NCI-H526 (cell line): ENCODE measurements at regions not wholly inside any gene's neighbourhood (a gene's known extent, or its start where the extent isn't known, plus 50 kb on each side); places are given as distances from the start of the nearest gene placed in this dataset.
"Not testable (repeated sequence)": the region's sequence is repeated elsewhere in the genome, so short reads cannot be mapped to it uniquely, and the experiment has no call there.

Experiments used
- DNase-seq, 2 experiments: peaks; one replicate each; lab custom pipeline; 2025; lab: John Stamatoyannopoulos, UW

DNA sequence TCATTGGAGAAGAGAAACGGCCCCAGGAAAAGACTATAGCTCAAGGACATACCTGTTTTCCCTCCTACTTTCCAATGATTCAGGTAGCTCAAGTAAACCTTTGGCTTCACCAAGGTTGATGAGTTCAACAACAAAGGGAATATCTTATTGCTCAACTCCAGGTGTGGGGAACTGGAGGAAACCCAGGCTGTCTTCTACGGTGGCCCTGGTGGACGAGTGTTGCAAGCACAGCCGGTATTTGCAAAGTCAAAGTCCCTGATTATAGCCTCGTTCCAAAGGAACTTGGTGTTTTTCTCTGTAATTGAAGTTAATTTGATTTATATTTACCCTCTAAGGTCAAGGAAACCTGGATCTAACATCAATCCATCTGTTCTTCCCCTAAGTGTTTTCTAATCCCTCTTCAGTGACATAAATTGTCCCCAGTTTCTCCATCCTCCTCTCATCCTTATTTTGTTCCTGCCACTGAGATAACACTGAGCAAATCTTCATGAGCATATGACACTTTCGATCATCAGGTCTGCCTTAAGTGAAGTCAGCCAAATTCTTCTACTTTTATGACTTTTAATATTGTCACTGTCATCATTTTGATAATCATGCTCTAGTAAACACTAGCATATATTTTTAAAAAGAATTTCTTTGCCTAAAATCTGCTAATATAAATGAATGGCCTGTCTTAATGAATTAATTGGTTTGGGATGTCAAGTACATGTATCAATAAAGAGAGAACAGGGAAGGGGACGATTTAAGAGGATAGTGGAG, 174.6 kb upstream of the TBX3 start:
- DNase-seq, result no peak

DNA sequence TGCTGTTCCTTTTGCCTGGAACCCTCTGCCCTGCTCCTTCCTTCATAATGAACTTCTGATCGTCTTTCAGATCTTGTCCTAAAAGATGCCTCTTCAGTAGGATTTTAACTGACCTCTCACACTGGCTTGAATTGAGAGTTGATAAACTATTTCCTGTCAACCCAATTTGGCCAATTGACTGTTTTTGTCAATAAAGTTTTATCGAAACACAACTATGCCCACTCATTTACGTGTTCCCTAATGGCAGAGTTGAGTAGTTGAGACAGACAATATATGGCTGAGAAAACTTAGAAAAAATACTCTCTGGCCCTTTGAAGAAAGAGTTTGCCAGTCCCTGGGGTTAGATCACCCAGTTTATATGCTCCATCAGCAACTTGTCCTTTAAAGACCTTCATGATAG, 171.7 kb upstream of the TBX3 start:
- no peak for DNase-seq

DNA sequence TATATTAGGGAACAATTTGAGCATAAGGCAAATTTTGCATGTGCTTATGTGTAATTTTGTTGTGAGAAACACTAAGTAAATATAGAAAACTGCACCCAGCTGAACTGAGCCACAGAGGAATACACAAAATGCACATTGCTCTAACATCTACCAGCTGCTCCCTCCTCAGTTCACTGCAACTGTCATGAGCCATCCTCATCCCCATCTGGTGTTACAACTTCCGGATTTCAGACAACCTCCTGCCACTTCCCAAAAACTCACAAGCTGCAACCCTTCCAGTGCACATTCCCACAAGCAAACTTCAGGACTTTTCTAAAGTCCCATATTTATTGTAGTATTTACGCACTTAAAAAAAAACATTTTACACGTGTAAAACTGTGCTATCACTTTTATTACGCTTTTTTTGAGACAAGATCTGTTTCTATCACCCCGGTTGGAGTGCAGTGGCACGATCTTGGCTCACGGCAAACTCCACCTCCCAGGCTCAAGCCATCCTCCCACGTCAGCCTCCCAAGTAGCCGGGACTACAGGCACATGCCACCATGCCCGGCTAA, 169.1 kb upstream of the TBX3 start:
- DNase-seq, result peak in 1 of 2 experiments; percentile 39

DNA sequence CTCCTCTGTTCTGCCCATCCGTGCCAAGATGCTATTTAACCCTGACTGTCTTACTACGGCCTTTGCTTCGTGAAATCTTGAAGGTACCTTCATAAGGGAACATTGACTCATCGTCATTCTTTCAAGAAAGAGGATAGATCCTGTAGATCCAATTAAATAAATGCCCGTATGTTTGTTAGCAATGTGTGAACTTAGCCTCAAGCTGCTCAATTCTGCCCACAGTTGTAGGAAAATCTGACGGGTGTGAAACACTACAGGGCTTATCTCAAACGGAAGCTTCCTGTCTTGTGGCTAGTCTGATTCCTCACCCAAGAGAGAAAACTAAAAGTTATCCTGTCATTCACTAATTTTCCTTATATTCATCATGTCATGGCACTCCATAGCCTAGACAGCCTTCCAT, 168.0 kb upstream of the TBX3 start:
- no peak for DNase-seq

DNA sequence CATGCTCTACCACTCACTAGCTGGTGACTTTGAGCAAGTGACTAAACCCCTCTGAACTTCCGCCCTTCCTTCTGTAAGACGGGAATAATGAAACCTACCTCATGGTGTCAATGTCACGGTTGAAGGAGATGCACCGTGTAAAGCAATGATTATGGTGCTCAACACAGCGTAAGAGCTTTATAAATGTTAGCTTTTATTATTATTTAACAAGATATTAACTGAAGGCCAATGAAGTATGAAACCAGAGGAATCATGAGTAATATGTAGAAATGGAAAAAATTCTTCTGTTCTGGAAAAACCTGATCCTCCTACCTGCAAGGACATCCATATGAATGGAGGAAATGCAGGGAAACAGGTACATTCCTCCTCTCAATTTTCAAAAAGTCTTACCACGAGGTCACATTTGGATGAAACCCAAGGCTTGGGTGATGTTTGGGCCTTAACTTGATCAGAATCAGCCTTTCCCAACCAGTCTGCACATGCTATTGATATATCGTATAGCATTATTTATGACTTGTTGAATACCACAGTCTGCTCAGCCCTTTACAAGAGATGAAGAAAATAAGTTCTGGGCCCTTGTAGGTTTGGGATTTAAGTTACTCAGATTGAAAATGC, 166.8 kb upstream of the TBX3 start:
- no peak for DNase-seq

DNA sequence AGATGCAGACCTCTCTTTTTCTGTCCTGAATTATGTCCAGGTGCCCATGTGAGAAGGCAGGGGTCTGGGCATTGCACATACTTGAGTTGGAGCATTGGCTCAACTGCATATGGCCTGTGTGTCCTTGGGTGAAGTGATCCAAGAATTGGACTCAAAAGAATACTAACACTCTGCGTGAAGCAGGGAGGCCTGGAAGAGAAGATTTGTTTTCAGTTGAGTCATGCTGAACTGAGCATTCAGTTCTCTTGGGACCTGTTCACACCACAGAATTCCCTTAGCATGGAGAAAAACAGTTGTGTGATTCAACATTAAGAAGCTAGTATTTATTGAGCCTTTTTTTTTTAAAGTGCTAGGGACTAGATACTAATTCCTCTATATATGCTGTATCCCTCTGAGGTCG, 164.7 kb upstream of the TBX3 start:
- DNase-seq, result no peak

DNA sequence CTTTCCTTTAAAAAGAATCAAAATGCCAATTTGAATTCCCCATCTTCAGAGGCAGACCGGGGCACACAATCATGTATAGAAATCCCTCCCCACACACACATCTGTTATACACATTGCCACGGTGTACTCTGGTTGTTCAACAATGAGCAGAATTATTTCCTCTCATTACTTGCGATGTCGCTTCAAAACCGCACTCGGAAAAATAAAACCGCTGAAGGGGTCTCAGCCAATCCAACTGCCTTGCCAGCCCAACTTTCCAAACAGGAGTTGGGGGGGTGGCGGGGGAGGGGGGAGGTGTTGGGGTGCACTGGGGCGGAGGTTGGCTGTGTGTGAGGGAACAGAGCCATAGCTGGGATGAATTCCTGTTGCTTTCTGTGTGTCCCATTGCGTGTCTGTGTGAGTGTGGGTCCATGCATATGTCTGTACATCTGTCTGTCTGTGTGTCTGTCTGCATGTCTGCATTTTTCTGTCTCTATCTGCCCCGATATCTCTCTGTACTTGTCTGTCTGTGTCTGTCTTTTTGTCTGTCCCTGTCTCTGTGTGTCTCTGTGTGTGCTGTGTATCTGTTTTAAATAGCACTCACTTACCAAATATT, 163.6 kb upstream of the TBX3 start:
- DNase-seq, result no peak

DNA sequence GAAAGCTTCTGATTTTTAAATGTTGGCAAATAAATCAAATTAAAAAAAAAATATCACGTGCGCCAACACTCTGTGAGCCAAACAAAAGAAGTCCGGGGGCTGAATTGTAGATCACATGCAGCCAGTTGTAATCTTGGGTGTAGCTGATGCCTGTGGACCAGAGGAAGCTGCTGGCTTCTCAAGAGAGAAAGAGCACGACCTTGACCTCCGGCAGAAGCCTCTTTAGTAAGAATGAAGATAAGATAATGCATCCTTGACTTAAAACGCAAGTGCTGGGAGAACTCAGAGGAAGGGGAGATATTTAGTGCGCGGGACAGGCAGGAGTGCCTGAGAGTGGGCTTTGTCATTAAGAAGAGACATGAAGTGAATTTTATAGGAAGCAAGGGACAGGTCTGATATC, 162.8 kb upstream of the TBX3 start:
- DNase-seq, result no peak

DNA sequence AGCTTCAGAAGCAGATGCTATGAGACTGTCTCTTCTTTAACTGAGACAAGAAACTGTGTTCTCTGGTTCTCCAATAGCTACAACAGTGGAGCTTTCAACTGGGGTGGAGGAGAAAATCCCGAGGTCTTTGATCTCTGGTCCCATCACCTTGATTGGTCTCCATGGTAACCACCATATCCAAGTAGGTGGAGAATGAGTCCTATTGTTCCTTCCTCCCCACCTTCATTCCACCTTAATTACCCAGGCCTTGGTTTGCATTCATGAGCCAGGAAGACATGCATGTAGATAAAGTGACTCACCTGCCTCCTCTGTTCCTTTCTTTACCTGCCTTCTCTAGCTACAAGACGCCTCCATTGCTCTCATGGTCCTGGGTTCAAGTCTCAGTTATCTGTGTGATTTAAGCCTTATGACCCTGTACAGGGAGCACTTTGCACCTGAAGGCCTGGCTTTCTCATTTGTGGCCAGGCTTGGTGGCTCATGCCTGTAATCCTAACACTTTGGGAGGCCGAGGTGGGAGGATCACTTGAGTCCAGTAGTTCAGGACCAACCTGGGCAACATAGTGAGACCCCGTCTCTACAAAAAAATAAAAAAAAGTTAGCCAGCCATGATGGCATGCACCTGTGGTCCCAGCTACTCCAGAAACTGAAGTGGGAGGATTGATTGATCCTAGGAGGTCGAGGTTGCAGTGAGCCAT, 157.7 kb upstream of the TBX3 start:
- DNase-seq, result peak; percentile 36 to 50

DNA sequence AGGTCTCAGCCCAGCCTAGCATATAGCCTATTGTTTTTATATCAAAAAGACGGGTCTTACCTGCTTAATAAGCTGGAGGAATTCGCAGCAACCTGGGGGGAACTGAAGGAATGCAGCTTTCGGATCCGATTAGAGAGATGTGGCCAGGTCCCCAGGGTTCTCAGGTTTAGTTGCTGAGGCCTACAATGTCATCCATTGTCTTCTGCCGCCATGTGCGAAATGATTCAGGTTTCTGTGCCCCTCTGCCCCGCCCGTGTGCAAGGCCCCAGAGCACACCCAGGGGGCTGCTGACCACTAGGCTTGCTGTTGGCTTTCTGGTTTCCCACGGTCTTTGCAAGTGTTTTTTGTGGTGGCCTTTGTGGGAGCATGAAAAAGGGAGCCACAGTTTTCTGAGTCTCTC, 154.5 kb upstream of the TBX3 start:
- DNase-seq, result no peak

DNA sequence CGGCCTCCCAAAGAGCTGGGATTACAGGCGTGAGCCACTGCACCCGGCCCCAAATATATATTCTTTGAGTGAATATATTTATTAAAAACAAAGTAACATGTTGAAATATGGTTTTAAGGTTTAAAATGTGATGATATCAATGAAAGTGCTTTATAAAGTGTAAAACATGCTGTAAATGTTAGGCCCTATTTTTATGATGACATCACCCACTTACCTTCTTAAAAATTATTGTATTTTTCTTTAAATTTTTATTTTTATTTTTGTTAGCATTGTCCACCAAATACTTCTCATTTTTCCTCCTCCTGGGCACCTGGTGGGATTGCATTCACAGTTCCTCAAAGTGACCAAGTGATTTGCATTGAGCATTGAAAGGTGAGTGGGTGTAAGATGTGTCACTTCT, 152.6 kb upstream of the TBX3 start:
- DNase-seq, result no peak

DNA sequence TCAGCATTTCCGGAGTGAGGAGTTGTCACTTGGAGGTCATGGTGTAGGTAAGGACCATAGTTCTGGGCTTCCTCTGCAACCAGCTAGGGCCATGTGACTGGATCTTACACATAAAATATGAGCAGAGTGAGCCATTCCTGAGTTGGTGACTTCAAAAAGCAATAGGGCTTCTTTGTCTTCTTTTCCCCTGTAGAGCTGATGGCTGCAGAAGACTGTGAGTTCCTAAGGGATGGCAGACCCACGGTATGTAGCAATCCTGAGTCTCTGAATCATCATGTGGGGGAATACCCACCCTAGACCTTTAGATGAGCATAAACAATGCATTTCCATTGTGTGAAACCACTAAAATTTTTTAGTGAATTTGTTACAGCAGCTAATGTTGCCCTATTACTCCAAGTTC, 151.1 kb upstream of the TBX3 start:
- no peak for DNase-seq

DNA sequence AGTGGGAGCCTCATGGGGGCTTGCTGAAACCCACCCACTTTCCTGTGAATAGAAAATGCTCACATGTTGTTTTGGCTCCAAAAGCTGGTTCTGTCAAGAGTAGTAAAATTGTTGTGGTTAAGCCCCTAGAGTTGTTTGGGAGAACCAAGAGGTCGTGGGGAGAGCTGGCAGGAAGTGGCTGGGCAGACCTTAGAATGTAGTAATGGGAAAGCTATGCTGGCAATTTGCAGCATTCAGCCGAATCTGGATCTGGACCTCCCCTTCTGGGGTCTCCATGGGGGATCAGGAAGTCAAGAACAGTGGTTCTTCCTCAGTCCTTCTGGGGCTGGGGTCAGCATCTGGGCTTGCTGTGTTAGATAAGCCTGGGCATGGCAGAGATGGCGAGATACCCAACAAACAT, 150.6 kb upstream of the TBX3 start:
- no peak for DNase-seq

DNA sequence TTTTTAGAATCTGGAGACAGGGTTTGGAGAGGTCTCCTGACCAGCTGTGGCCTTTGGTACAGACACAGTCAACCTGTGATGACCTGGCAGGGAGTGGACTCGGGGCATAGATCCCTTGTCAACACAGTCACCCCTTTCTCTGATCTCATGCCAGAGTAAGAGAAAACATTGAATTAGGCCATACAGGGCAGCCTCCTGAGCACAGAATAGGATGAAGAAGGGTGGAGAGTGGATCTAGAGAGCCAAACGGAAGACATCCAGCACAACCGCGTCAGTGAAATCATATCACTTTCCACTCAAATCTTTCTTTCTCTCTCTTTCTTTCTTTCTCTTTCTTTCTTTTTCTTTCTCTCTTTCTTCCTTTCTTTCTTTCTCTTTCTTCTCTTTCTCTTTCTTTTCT, 145.9 kb upstream of the TBX3 start:
- no peak for DNase-seq

DNA sequence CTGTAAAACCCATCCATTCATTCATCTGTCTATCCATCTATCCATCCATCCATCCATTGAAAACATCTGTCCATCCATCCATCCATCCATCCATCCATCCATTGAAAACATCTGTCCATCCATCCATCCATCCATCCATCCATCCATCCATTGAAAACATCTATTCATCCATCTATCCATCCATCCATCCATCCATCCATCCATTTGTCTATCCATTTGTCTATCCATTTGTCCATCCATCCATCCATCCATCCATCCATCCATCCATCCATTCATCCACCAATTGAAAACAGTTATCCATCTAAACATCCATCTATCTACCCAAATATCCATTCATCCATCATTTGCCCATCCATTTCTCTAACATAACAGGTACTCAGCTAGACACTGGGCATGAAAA, 145.3 kb upstream of the TBX3 start:
- DNase-seq, result not testable (repeated sequence)

DNA sequence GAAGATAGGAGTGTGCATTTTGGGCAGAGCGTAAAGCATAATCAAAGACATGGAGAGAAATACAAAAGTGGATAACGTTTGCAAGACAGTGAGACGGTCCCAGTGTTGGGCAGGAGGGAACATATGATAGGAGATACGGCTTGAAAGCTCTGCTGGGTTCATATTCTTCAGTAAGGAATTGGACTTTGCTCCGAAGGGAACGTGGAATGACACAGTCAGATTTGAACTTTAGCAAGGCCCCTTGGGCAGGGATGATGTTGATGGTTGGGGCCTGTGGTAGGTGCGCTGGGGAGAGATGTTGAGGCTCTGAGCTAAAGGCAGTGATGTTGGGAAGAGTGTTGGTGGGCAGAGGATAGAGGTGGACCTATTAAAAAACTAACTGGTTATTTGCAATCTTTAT, 143.5 kb upstream of the TBX3 start:
- DNase-seq, result no peak

DNA sequence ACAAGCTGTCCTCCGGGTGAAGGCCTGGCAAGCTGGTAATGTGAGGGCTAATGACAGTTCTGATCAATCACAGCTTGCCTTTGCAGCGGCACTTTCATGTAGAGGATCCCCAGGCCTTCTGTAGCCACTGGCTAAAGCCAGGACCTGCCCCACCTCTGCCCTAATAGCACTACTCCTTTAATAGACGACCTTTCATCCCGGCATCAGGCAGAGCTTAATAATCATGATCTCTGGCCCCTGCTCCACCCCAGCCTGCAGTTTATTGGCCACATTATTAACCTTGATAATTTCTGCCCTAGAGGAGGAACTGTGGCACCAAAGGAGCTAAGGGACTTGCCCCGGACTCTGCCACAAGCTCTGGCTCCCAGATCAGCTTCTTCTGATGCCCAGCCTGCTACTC, 142.3 kb upstream of the TBX3 start:
- no peak for DNase-seq

DNA sequence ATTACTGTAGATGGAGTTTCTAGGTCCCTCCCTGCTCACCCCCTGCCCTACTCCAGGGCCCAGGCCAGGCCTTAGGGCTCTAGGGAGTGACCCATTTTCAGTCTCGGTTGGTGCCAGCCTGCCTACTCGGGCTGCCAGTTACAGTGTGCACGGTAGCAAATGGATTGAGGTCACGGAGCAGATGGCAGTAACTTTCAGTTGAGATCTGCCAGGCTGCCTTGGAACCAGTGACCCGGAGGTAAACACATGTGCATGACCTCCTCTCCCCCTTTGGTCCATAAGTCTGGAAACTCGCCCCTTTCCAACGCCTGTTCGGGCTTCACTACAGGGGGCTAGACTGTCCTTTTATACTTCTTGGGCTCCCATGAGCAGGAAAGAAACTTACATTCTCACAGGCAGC, 139.7 kb upstream of the TBX3 start:
- DNase-seq, result no peak

DNA sequence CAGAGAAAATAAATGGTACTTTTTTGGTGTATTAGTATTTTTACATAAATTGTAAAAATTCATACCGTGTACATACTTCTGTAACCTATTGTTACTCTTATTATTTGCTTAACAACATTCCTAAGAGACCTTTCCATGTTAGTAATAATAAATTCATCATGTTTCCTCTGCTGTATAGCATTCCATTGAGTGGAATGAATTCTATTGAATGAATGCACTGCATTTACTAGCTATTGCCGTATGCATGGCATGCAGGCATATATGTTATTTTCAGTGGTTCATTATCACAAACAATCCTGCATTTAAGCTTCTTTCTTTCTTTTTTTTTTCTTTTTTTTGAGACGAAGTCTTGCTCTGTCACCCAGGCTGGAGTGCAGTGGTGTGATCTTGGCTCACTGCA, 137.6 kb upstream of the TBX3 start:
- DNase-seq, result no peak

DNA sequence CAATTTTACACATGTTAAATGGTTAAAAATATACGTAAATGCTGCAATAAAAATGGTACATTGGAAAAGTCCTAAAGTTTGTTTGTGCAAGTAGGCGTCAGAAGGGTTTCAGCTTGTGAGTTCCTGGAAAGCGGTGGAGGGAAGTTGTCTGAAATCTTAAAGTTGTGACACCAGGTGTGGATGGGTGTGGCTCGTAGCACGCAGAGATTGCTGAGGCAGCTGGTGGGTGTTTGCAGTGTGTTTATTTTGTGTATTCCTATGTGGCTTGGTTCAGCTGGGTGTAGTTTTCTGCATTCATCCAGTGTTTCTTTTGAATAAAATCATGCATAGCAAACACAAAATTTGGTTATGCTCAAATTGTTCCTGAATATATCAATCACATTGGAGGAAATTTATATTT, 136.8 kb upstream of the TBX3 start:
- DNase-seq, result peak; percentile 33 to 38

DNA sequence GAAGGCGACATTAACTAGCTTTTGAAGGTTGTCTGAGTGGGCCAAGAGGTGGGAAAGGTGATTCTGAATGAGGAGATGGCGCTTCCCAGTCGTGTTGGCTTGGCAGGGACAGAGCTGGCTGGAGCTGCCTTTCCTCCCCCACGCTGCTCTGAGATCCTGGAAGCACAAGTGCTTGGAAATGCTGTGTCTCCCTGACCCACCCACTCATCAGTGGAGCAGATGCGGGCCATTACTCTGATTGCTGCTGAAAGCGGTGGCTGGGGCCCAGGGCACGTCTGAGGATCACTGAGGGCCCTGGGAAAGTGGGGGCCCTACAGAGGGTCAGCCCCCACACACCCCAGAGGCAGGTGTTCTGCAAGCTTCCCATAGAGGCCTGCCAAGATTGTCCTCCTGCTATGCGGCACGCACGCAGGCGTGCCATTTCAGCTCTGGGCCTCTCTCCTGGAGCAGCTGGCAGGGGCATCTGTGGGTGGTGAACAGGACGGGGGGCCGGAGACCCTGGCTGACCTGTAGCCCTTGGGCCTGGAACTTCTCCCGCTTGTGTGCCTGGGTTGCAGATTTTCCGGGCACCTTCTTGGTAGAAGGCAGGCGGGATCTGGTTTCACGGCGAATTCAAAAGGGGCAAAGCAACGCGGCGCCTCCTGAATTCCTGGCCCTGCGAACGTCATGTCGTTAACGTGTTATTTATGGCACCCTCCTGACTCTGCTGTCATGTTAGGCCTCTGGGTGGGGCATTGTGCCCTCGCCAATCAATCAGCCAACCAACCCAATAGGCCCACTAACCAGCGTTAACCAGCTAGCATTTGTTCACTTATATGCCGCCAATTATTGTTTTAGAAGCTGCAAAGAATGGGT, 133.8 kb upstream of the TBX3 start:
- no peak for DNase-seq
